ENCODE measurements at regions not wholly inside any gene's neighbourhood (a gene's known extent, or its start where the extent isn't known, plus 50 kb on each side); places are given as distances from the start of the nearest gene placed in this dataset.
"Not testable (repeated sequence)": the region's sequence is repeated elsewhere in the genome, so short reads cannot be mapped to it uniquely, and the experiment has no call there.

GRCh38 chr15:57767481-57767880 is 61.0 kb downstream of the POLR2M start:
- no peak for DNase-seq (ENCODE audit: low spot score)

- DNase-seq (ENCODE audit: low spot score), result no peak
These were observed 62.8 kb downstream of the POLR2M start for GRCh38 chr15:57769266-57769665.

- no peak for DNase-seq (ENCODE audit: low spot score)
These were observed 64.0 kb downstream of the POLR2M start for GRCh38 chr15:57770495-57770894.

GRCh38 chr15:57772223-57772957 is 65.9 kb downstream of the POLR2M start:
- DNase-seq (ENCODE audit: low spot score), result no peak

GRCh38 chr15:57773051-57773450 is 66.5 kb downstream of the POLR2M start:
- DNase-seq (ENCODE audit: low spot score), result no peak

GRCh38 chr15:57777003-57777402 is 70.5 kb downstream of the POLR2M start:
- DNase-seq (ENCODE audit: low spot score), result no peak

- no peak for DNase-seq (ENCODE audit: low spot score)
These were observed 74.0 kb downstream of the POLR2M start for GRCh38 chr15:57780471-57780870.

- DNase-seq (ENCODE audit: low spot score), result no peak
These were observed 76.2 kb downstream of the POLR2M start for GRCh38 chr15:57782731-57783130.

GRCh38 chr15:57784081-57784511 is 77.6 kb downstream of the POLR2M start:
- no peak for DNase-seq (ENCODE audit: low spot score)

- no peak for DNase-seq (ENCODE audit: low spot score)
These were observed 78.5 kb downstream of the POLR2M start for GRCh38 chr15:57785039-57785438.

- DNase-seq (ENCODE audit: low spot score), result no peak
These were observed 79.4 kb downstream of the POLR2M start for GRCh38 chr15:57785959-57786358.

- DNase-seq (ENCODE audit: low spot score), result no peak
These were observed 82.7 kb downstream of the POLR2M start for GRCh38 chr15:57789225-57789624.

GRCh38 chr15:57792724-57793449 is 86.4 kb downstream of the POLR2M start:
- DNase-seq (ENCODE audit: low spot score), result no peak

- DNase-seq (ENCODE audit: low spot score), result no peak
These were observed 88.7 kb downstream of the POLR2M start for GRCh38 chr15:57795261-57795660.

GRCh38 chr15:57796146-57796545 is 89.6 kb downstream of the POLR2M start:
- no peak for DNase-seq (ENCODE audit: low spot score)

- no peak for DNase-seq (ENCODE audit: low spot score)
These were observed 90.6 kb downstream of the POLR2M start for GRCh38 chr15:57797110-57797509.

GRCh38 chr15:57797568-57798267 is 91.2 kb downstream of the POLR2M start:
- no peak for DNase-seq (ENCODE audit: low spot score)

- no peak for DNase-seq (ENCODE audit: low spot score)
These were observed 99.5 kb downstream of the POLR2M start for GRCh38 chr15:57806003-57806402.

- not testable (repeated sequence) for DNase-seq (ENCODE audit: low spot score)
These were observed 102.8 kb downstream of the POLR2M start for GRCh38 chr15:57809285-57809684.

GRCh38 chr15:57816599-57816998 is 110.1 kb downstream of the POLR2M start:
- no peak for DNase-seq (ENCODE audit: low spot score)

GRCh38 chr15:57819646-57820045 is 113.1 kb downstream of the POLR2M start:
- DNase-seq (ENCODE audit: low spot score), result no peak

GRCh38 chr15:57820119-57820518 is 113.6 kb downstream of the POLR2M start:
- DNase-seq (ENCODE audit: low spot score), result no peak

GRCh38 chr15:57821826-57822225 is 115.3 kb downstream of the POLR2M start:
- DNase-seq (ENCODE audit: low spot score), result no peak
